NCI-H2227 (cell line): ENCODE measurements at regions not wholly inside any gene's neighbourhood (a gene's known extent, or its start where the extent isn't known, plus 50 kb on each side); places are given as distances from the start of the nearest gene placed in this dataset.

Source experiments
- DNase-seq: peaks from one replicate; lab custom pipeline; 2025; ENCODE audit not compliant: unreplicated experiment; lab: John Stamatoyannopoulos, UW

- DNase-seq, result no peak
Observed at GRCh38 chr2:193332941-193333340, 1138.2 kb upstream of the TMEFF2 start.

GRCh38 chr2:193331676-193332075 is 1136.9 kb upstream of the TMEFF2 start:
- no peak for DNase-seq

- no peak for DNase-seq
Observed at GRCh38 chr2:193326296-193326695, 1131.6 kb upstream of the TMEFF2 start.

- no peak for DNase-seq
Observed at GRCh38 chr2:193315428-193316091, 1120.8 kb upstream of the TMEFF2 start.

- DNase-seq, result no peak
Observed at GRCh38 chr2:193303464-193303863, 1108.7 kb upstream of the TMEFF2 start.

GRCh38 chr2:193294371-193294770 is 1099.6 kb upstream of the TMEFF2 start:
- no peak for DNase-seq

GRCh38 chr2:193279361-193279760 is 1084.6 kb upstream of the TMEFF2 start:
- DNase-seq, result no peak

GRCh38 chr2:193276988-193277387 is 1082.3 kb upstream of the TMEFF2 start:
- DNase-seq, result no peak

- no peak for DNase-seq
Observed at GRCh38 chr2:193276560-193276959, 1081.8 kb upstream of the TMEFF2 start.

GRCh38 chr2:193276069-193276468 is 1081.3 kb upstream of the TMEFF2 start:
- DNase-seq, result no peak

GRCh38 chr2:193272011-193272410 is 1077.3 kb upstream of the TMEFF2 start:
- DNase-seq, result no peak

GRCh38 chr2:193270816-193271215 is 1076.1 kb upstream of the TMEFF2 start:
- no peak for DNase-seq

- no peak for DNase-seq
Observed at GRCh38 chr2:193267496-193268002, 1072.8 kb upstream of the TMEFF2 start.

GRCh38 chr2:193253014-193253530 is 1058.3 kb upstream of the TMEFF2 start:
- DNase-seq, result no peak

- DNase-seq, result no peak
Observed at GRCh38 chr2:193251909-193252308, 1057.2 kb upstream of the TMEFF2 start.

GRCh38 chr2:193250389-193250788 is 1055.7 kb upstream of the TMEFF2 start:
- DNase-seq, result no peak

GRCh38 chr2:193240752-193241151 is 1046.0 kb upstream of the TMEFF2 start:
- DNase-seq, result peak; percentile 7

- no peak for DNase-seq
Observed at GRCh38 chr2:193231634-193232033, 1036.9 kb upstream of the TMEFF2 start.

GRCh38 chr2:193228276-193228675 is 1033.5 kb upstream of the TMEFF2 start:
- DNase-seq, result no peak

GRCh38 chr2:193222454-193222853 is 1027.7 kb upstream of the TMEFF2 start:
- no peak for DNase-seq

- DNase-seq, result no peak
Observed at GRCh38 chr2:193219413-193219812, 1024.7 kb upstream of the TMEFF2 start.

GRCh38 chr2:193201583-193201982 is 1006.9 kb upstream of the TMEFF2 start:
- no peak for DNase-seq

GRCh38 chr2:193199322-193199721 is 1004.6 kb upstream of the TMEFF2 start:
- DNase-seq, result no peak
